ENCODE measurements at regions not wholly inside any gene's neighbourhood (a gene's known extent, or its start where the extent isn't known, plus 50 kb on each side); places are given as distances from the start of the nearest gene placed in this dataset.

GRCh38 chr9:90466441-90466840, 176.2 kb downstream of the DIRAS2 start:
- no peak for DNase-seq
- Mint-ChIP-seq H3K27ac (no peak overlapping the region), H3K4me3 (no peak overlapping the region), H3K36me3 (ENCODE audit: low read depth) (no peaks in the 10 kb centered on the region), H3K9me3 (no peaks in the 10 kb centered on the region), H3K27me3 (peaks cover 14% of the 10 kb centered on the region), H3K4me1 (ENCODE audit: low read depth) (no peaks in the 10 kb centered on the region)
- Histone ChIP-seq H3K27me3 (ENCODE audit: control insufficient read depth in 1 of 2, insufficient read depth in 2 of 2, low read length in 2 of 2) (no peaks in the 10 kb centered on the region), H3K4me1 (ENCODE audit: insufficient read depth, low read length) (no peaks in the 10 kb centered on the region), H3K9me3 (ENCODE audit: control insufficient read depth in 1 of 2, insufficient read depth in 1 of 2, low read length in 2 of 2) (no peaks in the 10 kb centered on the region), H3K27ac (ENCODE audit: low read depth in 1 of 2, low read length in 2 of 2) (no peak overlapping the region), H3K4me3 (ENCODE audit: low read length) (no peak overlapping the region), H3K36me3 (ENCODE audit: insufficient read depth, low read length) (no peaks in the 10 kb centered on the region)
- ChIA-PET CTCF (no interaction called here), POLR2A (no interaction called here)
- no peak for ATAC-seq (ENCODE audit: poor library complexity)
- intact Hi-C loops (cut with DNase I, micrococcal nuclease) = no loop called here
- TF ChIP-seq CTCF (IDR thresholded peaks at IDR 0.05) = no peak

GRCh38 chr9:90469435-90469834, 173.2 kb downstream of the DIRAS2 start:
- H3K4me3 ChIP-seq (ENCODE audit: low read length) = no peak overlapping the region
- no peaks in the 10 kb centered on the region for H3K9me3 ChIP-seq (ENCODE audit: control insufficient read depth in 1 of 2, insufficient read depth in 1 of 2, low read length in 2 of 2)
- H3K27ac ChIP-seq (ENCODE audit: low read depth in 1 of 2, low read length in 2 of 2) = no peak overlapping the region
- no peak for DNase-seq
- Mint-ChIP-seq H3K36me3 (ENCODE audit: low read depth) (no peaks in the 10 kb centered on the region), H3K9me3 (no peaks in the 10 kb centered on the region), H3K4me3 (no peak overlapping the region), H3K4me1 (ENCODE audit: low read depth) (no peaks in the 10 kb centered on the region), H3K27me3 (peaks cover 14% of the 10 kb centered on the region), H3K27ac (no peak overlapping the region)
- no peaks in the 10 kb centered on the region for H3K4me1 ChIP-seq (ENCODE audit: insufficient read depth, low read length)
- ATAC-seq (ENCODE audit: poor library complexity) = no peak
- POLR2A ChIA-PET = no interaction called here
- intact Hi-C loops (cut with DNase I, micrococcal nuclease) = no loop called here
- CTCF ChIA-PET = no interaction called here
- TF ChIP-seq CTCF (IDR thresholded peaks at IDR 0.05) = no peak
- H3K27me3 ChIP-seq (ENCODE audit: control insufficient read depth in 1 of 2, insufficient read depth in 2 of 2, low read length in 2 of 2) = peaks cover 0 to 2% of the 10 kb centered on the region in 2 experiments
- no peaks in the 10 kb centered on the region for H3K36me3 ChIP-seq (ENCODE audit: insufficient read depth, low read length)

GRCh38 chr9:90469865-90470387, 172.7 kb downstream of the DIRAS2 start:
- POLR2A ChIA-PET = no interaction called here
- Mint-ChIP-seq H3K4me1 (ENCODE audit: low read depth) (no peaks in the 10 kb centered on the region), H3K4me3 (no peak overlapping the region), H3K27ac (no peak overlapping the region), H3K9me3 (no peaks in the 10 kb centered on the region), H3K27me3 (peaks cover 14% of the 10 kb centered on the region), H3K36me3 (ENCODE audit: low read depth) (no peaks in the 10 kb centered on the region)
- intact Hi-C loops (cut with DNase I, micrococcal nuclease) = no loop called here
- peaks cover 0 to 2% of the 10 kb centered on the region in 2 experiments for H3K27me3 ChIP-seq (ENCODE audit: control insufficient read depth in 1 of 2, insufficient read depth in 2 of 2, low read length in 2 of 2)
- no peaks in the 10 kb centered on the region for H3K36me3 ChIP-seq (ENCODE audit: insufficient read depth, low read length)
- no peaks in the 10 kb centered on the region for H3K4me1 ChIP-seq (ENCODE audit: insufficient read depth, low read length)
- no peak for ATAC-seq (ENCODE audit: poor library complexity)
- no peak for DNase-seq
- H3K4me3 ChIP-seq (ENCODE audit: low read length) = no peak overlapping the region
- no peaks in the 10 kb centered on the region for H3K9me3 ChIP-seq (ENCODE audit: control insufficient read depth in 1 of 2, insufficient read depth in 1 of 2, low read length in 2 of 2)
- TF ChIP-seq CTCF (IDR thresholded peaks at IDR 0.05) = no peak
- no peak overlapping the region for H3K27ac ChIP-seq (ENCODE audit: low read depth in 1 of 2, low read length in 2 of 2)
- CTCF ChIA-PET = no interaction called here

Measured in CD4-positive, alpha-beta T cell (primary cell).